Activated CD8-positive, alpha-beta memory T cell treated with anti-CD3 and anti-CD28 coated beads, Interleukin-2, amount 50 U/mL, for 48 hours (primary cell): ENCODE measurements at regions not wholly inside any gene's neighbourhood (a gene's known extent, or its start where the extent isn't known, plus 50 kb on each side); places are given as distances from the start of the nearest gene placed in this dataset.
"Not testable (repeated sequence)": the region's sequence is repeated elsewhere in the genome, so short reads cannot be mapped to it uniquely, and the experiment has no call there.

Source experiments
- DNase-seq: peaks from one replicate; pipeline ENCODE4 v3.0.0-alpha.2; 2020

DNA sequence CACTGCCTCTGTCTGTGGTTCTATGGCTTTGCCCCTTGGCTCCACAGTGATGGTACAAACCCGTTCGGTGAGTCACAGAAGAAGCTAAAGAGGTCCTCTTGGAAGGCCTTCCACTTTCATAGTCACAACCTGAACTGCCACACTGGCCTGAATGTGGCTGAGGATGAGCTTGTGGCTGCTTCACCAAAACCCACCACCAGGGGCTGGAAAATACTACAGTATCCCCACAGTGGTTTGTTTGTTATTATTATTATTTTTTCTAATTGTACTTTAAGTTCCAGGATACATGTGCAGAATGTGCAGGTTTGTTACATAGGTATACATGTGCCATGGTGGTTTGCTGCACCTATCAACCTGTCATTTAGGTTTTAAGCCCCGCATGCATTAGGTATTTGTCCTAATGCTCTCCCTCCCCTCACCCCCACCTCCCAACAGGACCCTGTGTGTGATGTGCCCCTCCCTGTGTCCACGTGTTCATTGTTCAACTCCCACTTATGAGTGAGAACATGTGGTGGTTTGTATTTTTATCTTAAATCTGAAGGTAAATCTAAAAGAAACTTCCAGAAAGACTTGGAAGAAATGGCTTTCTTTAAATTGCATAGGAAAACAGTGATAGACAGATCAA lies 160.8 kb upstream of the NPSR1 start:
- no peak for DNase-seq

DNA sequence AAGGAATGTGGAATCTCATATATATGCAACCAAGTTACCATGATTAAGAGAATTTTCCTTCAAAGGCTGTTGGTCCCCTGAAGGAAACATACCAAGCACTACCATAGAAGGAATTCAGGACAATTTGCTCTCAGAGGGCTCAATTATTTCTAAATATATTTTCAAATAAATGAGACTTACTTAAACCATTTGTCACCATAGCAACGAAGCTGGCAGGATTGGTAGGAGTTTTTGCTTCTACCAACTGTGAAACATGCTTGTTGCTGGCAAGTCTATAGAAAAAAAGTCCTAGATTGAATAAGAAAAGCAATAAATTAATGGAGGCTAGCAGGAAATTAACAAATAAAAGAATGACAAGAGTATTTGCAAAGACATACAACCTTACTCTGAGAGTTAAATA lies 156.9 kb upstream of the NPSR1 start:
- no peak for DNase-seq

DNA sequence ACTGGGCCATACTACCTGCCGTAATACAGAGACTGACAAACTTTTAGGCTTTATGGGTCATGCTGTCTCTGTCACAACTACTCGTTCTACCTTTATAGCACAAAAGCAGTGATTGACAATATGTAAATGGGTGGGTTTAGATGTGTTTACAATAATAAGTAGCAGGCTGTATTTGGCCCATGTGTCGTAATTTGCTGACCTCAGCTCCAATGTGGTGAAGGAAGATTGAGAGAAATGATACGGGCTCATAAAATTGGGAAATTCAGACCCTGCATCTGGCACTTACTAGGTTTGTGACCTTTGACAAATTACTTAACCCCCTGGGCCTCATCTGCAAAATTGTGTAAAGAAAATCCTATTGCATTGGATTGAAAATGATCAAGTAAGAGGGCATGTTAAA lies 150.8 kb upstream of the NPSR1 start:
- no peak for DNase-seq

DNA sequence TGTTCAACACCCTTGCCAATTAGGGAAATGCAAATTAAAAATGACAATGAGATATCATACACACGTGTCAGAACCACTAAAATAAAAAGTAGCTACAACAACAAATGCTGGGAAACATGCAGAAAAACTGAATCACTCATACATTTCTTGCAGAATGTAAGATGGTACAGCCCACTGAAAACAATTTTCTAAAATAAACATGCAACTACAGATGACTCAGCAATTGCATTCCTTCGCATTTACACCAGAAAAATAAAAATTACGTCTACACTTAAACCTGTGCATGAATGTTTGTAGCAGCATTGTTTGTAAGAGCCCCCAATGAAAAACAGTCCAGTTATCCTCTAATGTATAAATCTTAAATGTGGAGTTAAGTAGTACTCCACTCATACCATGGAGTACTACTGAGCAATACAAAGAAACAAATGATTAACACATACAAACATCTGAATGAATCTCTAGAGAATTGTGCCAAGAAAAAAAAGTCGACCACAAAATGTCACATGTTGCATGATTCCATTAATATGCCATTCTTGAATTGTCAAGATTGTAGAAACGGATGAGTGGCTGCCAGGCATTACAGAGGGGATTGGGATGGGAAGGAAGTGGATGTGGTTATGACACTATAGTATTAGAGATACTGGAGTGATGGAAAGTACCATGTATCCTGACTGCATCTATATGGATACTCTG lies 134.6 kb upstream of the NPSR1 start:
- no peak for DNase-seq

DNA sequence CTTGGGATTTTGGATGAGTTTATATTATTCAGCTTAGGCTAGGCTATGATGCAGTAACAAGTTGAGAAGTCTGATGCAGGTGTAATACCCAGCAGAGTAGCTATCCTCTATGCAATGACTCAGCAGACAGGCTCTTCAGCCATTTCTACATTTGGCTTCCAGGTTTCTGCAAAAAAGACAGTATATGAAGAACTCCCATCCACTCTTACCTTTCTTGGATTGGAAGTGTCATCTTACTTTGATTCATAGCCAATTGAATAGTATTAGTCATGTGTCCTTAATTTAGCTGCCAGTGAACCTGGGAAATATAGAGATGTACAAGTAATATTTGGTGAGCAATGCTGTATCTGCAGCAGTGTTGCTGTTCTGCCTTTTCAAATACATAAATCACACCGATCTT lies 127.8 kb upstream of the NPSR1 start:
- no peak for DNase-seq

DNA sequence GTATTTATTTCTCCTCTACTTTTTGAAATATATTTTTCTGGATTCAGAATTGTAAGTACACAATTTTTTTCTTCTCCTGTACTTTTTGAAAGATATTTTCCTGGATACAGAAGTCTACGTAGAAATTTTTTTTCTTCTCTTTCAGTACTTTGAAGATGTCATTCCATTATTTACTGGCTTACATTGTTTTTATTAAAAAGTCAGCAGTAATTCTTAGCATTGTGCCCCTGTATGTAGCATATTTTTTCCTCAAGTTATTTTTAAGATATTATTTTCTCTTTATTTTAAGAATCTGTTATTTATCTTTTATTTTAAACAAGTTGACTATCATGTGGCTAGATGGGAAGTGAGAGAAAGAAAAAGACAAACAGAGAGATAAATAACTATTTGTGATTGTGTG lies 119.0 kb upstream of the NPSR1 start:
- no peak for DNase-seq

DNA sequence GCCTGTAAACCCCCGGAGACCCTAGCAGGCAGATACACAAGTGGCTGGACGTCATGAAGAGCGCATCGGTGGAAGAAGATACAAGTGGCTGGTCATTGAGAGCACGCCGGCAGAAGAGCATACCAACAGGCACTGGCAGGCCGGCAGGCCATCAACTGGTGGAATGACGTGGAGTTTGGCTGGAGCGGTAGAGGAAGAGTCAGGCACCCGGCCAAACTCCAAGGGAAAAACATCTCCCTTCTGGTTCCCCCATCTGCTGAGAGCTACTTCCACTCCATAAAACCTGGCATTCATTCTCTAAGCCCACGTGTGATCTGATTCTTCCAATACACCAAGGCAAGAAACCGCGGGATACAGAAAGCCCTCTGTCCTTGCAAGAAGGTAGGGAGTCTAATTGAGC lies 113.4 kb upstream of the NPSR1 start:
- no peak for DNase-seq

DNA sequence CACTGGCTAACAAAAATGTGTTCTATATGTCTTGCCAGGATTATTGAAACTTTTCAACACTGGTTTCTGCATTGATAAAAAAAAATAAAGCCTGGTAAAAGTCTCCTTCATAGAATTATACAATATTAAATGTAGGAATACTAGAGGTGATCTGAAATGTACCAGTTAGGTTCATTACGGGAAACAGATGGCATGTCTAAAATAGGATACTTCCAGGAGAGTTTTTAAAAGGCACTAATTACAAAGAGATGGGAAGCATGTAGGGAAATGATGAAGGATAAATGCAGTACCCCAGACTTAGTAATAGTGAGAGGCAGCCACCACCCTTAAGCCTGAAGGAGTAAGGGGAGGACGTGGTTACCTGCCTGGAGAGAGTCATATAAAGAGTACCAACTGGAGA lies 107.0 kb upstream of the NPSR1 start:
- DNase-seq, result no peak

DNA sequence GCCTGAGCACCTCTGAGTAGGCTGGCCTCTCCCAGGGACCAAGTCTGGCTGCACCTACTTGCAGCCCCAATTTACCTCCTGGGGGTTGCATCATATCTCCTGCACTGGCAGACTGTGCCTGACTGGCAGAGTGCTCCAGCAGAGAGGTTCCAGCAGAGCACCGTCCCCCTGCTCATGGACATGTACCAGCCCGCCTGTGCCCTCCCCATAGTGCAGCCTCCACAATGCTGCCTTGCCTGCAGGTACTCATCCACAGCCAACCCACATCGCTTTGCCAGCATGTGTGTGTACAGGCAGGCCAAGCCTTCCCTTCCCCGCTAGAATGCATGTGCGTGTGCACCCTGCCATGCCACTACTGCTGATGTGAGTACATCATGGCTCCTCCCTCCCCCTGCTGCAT lies 105.5 kb upstream of the NPSR1 start:
- DNase-seq, result no peak

DNA sequence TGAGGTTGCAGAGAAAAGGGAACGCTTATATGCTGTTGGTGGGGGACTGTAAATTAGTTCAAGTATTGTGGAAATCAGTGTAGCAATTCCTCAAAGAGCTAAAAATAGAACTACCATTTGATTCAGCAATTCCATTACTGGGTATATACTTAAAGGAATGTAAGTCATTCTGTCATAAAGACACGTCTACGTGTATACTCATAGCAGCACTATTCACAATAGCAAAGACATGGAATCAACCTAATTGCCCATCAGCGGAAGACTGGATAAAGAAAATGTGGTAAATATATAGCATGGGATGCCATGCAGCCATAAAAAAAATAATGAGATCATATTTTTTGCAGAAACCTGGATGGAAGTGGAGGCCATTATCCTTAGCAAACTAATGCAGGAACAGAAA lies 100.0 kb upstream of the NPSR1 start:
- no peak for DNase-seq

DNA sequence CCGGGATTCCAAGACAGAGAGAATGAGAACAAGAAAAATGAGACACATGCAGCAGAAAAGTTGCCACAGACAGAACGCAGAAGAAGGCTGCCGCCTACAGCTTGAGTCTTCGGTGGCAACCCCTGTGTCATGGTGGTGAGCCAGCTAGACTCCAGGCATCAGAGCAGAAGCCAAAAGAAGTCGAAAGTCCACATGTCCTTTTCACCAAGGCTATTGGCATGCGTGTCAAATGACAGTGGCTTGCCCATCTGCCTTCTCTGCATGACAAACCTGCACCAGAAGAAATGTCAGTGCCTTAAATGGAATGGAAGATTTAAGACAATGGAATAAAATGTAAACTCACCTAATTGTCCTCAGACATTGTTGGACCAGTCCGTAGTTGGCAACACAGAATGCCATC lies 93.9 kb upstream of the NPSR1 start:
- no peak for DNase-seq

DNA sequence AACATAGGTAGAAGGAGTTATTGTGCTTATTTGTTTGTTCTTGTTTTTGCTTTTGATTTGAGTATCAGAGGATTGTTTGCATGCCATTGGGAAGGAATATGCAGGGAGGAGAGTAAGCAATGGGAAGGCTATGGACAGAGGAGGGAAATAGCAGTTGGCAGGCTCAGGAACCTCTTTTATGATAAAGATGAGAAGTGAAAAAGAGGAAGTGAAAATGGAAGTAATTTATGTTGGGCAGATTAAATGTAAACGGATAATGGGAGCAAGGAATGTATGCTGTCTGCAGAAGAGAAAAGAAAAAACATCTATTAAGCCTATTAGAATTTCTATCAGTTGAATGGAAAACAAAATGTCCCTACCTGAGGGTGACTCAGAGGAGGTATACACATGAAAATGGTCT lies 90.1 kb upstream of the NPSR1 start:
- DNase-seq, result no peak

DNA sequence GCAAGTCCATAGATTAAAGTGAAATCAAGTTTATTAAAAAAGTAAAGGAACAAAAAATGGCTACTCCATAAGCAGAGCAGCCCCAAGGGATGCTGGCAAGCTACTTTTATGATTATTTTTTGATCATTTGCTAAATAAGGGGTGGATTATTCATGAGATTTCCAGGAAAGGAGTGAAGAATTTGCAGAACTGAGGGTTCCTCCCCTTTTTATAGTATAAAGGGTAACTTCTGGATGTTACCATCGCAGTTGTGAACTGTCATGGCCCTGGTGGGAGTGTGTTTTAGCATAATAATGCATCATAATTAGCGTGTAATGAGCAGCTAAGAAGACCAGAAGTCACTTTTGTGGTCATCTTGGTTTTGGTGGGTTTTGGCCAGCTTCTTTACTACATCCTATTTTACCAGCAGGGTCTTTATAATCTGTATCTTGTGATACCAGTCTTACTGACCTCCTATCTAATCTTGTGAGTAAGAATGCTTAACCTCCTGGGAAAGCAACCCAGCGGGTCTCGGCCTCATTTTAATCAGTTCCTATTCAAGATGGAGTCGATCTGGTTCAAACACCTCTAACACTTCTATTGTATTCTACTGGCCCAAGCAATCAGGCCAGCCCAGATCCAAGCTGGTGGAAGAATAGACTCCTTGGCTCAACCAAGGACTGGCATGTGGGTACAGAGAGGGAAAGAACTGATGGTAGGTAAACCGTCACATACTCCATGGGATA lies 87.9 kb upstream of the NPSR1 start:
- DNase-seq, result no peak

DNA sequence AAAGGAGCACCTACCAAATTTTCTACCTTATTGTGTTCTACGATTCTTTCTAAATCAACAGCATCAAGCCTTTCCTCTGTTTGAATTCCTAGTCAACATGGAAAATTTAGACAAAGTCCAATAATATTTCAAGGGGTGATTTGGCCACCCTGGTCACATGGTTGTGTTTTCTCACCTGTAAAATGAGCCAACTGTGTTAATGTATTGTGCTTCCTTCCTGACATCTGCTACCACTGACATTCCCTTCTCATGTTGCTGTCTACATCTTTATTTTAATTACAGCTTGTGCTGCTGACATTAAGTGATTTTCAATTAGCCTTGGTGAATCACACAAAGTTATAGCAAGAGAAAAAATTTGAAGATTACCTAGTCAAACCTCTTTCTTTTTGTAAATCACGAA lies 83.0 kb upstream of the NPSR1 start:
- DNase-seq, result no peak

DNA sequence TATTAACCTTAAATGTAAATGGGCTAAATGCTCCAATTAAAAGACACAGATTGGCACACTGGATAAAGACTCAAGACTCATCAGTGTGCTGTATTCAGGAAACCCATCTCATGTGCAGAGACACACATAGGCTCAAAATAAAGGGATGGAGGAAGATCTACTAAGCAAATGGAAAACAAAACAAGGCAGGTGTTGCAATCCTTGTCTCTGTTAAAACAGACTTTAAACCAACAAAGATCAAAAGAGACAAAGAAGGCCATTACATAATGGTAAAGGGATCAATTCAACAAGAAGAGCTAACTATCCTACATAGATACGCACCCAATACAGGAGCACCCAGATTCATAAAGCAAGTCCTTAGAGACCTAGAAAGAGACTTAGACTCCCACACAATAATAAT lies 80.1 kb upstream of the NPSR1 start:
- DNase-seq, result not testable (repeated sequence)

DNA sequence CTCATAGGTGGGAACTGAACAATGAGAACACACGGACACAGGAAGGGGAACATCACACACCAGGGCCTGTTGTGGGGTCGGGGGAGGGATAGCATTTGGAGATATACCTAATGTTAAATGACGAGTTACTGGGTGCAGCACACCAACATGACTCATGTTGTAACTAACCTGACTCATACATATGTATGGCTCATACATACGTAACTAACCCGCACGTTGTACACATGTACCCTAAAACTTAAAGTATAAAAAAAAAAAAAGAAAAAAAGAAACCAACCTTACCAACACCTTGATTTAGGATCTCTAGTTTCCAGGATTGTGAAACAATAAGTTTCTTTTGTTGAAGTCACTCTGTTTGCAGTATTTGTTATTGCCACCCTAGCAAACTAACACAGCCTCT lies 76.3 kb upstream of the NPSR1 start:
- DNase-seq, result not testable (repeated sequence)

DNA sequence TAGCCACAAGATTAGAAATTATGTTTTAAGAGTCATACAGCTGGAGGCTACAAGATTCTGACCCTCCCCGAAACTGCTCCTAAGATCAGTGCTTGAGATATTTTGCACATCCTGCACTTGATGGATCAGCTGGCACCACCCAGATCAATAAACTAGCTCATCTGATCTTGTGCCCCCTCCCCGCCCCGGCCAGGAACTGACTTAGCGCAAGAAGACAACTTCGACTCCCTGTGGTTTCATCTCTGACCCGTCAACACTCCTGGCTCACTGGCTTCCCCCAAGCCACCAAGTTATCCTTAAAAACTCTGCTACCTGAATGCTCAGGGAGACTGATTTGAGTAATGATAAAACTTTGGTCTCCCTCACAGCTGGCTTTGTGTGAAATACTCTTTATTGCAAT lies 73.5 kb upstream of the NPSR1 start:
- DNase-seq, result no peak

DNA sequence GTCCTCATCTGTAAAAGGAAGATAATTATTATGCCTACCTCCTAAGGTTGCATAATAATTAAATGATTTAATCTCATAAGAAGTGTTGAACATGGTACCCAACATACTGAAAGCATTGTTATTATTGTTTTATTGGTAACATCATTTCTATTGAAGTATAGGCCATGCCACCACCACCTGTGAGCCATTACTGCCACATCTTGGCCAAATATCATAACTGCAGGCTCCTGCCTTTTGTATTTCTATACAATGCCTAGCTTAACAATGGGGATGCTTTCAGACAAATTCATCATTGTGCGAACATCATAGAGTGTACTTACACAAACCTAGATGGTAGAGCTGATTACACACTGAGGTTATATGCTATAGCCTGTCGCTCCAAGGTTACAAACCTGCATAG lies 61.1 kb upstream of the NPSR1 start:
- DNase-seq, result no peak

DNA sequence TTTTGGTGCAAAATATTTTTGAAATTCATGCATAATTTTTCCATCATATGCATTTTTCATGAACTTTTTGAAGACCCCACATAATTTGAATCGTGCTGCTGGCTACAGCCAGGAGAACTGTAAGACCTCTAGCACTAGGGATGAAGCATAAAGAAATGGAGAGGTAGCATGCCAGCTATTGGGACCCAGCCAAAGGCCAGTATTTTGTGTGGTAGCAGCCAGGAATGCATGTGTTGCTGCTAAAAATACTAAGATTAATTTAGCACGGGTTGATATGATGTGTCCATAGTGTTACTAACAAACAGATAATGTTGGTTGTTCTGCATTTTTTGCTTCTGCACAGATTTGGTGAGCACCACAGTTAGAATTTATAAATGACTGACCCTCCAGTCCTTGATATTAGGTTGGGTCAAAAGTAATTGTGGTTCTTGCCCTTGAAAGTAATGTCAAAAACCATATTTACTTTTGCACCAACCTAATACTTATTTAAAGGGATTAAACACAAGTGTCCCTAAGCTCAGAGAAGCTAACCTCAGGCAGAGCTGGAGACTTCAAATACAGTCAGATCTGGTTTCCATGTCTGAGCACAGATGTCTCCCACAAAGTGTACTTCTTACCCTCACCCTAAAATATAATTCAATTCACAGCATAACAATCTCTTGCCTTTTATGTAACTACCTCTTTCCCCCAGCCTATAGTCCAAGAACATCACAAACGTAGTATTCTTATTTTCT lies 54.1 kb upstream of the NPSR1 start:
- no peak for DNase-seq
